ENCODE measurements at regions not wholly inside any gene's neighbourhood (a gene's known extent, or its start where the extent isn't known, plus 50 kb on each side); places are given as distances from the start of the nearest gene placed in this dataset.
"Not testable (repeated sequence)": the region's sequence is repeated elsewhere in the genome, so short reads cannot be mapped to it uniquely, and the experiment has no call there.

GRCh38 chr7:32816409-32816948, 75.1 kb downstream of the KBTBD2 start:
- DNase-seq = peak; percentile 1

GRCh38 chr7:32814779-32815178, 76.8 kb downstream of the KBTBD2 start:
- not testable (repeated sequence) for DNase-seq

DNA sequence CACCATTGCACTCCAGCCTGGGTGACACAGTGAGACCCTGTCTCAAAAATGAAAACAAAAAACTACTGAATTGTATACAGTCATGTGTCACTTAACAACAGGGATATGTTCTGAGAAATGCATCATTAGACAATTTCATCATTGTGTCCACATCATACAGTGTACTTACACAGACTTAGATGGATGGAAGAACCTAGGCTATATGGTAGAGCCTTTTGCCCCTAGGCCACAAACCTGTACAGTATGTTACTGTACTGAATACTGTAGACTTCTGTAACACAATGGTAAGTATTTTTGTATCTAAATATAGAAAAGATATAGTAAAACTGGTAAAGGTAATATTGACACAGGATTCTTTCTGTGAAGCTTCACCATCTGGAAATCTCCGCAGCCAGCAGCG, 81.7 kb downstream of the KBTBD2 start:
- no peak for DNase-seq

DNA sequence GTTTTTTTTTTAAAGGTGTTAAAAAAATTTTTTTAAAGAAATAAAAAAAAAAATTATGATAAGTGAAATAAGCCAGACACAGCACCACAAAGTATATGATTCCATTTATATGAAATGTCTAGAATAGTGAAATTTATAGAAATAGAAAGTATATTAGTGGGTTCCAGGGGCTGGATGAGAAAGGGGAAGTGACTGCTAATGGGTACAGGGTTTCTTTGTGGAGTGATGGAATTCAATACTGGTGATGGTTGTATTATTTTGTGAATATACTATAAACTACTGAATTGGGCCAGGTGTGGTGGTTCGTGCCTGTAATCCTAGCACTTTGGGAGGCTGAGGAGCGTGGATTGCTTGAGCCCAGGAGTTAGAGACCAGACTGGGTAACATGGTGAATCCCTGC, 82.2 kb downstream of the KBTBD2 start:
- DNase-seq = no peak

GRCh38 chr7:32803406-32804141, 88.0 kb downstream of the KBTBD2 start:
- no peak for DNase-seq

DNA sequence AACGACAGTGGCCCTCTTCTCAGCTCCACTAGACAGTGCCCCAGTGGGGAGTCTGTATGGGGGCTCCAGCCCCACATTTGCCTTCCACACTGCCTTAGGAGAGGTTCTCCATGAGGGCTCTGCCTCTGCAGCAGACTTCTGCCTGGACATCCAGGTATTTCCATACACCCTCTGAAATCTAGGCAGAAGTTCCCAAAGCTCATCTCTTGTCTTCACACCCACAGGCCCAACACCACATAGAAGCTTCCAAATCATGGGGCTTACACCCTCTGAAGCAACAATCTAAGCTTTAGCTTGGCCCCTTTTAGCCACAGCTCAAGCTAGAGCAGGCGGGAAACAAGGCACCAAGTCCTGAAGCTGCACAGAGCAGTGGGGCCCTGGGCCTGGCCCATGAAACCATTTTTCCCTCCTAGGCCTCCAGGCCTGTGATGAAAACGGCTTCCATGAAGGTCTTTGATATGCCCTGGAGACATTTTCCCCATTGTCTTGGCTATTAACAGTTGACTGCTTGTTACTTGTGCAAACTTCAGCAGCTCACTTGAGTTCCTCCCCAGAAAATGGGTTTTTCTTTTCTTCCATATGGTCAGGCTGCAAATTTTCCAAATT, 89.2 kb downstream of the KBTBD2 start:
- no peak for DNase-seq

GRCh38 chr7:32793053-32793452, 98.5 kb downstream of the KBTBD2 start:
- DNase-seq = not testable (repeated sequence)

DNA sequence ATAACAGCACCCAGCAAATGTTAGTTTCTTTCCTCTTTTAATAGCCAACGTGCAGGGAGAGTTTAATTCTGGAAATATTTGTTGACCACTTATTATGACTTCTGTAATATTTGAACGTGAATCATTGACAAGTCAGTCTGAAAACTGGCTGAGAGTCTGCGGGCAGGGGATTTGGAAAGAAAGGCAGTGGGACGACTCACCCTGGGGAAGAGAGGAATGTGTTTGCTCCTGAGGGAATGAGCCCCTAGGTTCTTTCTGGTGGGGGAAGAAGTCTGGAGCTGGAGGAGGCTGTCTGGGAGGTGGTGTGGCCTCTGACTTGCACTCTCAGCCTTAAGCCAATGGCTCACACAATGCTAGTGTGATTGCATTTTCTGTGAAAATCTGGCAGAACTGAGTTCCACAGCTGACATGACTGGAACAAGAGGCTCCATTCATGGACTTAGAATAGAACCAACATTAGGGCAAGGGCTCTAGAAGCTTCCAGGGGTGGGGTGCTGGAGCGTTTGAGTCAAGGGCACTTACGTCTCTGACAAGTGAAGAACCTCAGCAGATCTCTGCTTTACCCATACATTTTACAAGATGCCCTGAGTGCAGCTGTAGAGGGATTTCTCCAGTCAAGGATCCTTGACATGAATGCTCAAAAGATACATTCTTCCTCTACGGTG, 100.7 kb downstream of the KBTBD2 start:
- not testable (repeated sequence) for DNase-seq

- DNase-seq = not testable (repeated sequence)
Observed at GRCh38 chr7:32789266-32789665, 102.3 kb downstream of the KBTBD2 start.

GRCh38 chr7:32788174-32788573, 103.4 kb downstream of the KBTBD2 start:
- not testable (repeated sequence) for DNase-seq

GRCh38 chr7:32785365-32785944, 106.1 kb downstream of the KBTBD2 start:
- DNase-seq = not testable (repeated sequence)

GRCh38 chr7:32779895-32780294, 111.7 kb downstream of the KBTBD2 start:
- not testable (repeated sequence) for DNase-seq

DNA sequence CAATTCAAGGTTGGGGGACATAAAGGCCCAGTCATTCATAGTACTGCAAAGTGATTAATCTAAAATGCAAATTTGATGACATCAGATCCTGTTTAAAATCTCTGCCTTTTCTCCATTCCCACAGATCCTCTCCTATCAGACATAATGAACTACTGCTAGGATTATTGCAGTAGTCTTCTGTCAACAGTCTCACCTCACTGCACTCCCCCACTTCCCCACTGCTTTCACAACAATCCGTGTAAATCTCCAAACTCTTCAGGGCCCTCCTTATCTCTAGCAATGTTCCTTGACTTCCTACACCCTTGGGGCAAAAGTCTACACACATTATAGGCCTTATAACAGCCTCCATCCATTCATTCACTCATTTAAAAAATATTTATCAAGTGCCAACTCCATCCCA, 112.4 kb downstream of the KBTBD2 start:
- DNase-seq = no peak

DNA sequence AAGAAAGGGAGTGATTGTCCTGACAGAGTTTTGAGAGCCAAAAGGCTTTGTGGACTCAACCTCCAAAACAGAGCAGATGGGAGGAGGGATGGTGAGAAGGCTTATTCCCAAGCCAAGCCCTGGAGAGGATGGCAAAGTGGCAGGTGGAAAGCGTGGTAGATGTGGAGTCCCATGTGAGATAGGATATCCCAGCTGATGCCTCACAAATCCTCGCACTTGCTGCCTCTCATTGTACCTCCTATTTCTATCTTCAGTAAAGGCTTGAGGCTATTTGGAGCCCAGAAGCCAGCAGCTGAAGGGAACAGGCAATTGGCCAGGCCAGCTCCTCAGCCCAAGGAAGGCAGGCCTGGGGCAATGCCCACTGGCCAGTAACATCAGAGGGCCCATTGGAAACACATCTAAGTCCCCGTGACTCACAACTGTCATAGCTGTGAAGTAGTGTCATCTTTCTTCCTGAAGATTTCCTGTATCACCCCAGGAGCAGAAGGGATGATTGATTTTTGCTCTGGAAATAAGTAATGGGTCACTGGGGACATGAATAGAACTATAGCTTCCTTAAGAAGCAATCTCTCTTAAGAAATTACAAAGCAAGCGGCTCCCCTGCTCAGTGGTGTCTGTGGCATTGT, 114.4 kb downstream of the KBTBD2 start:
- not testable (repeated sequence) for DNase-seq

DNA sequence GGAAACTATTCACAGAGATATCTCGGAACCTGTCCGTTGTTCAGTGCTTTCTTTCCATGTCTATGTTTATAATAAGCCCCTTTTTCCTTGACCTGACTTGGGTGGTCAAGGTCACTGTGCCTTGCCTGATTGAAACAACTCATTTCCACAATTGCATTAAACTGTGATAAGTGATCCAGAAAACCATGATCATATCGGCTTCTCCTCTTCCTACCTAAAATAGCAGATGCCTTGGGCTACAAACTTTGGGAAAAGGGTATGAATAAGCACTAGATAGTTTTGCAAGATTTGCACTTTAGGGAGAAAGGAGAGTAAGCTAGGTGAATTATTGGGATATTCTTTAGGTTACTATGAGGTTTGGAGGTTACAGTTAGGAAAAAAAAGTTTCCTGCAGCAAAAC, 115.2 kb downstream of the KBTBD2 start:
- not testable (repeated sequence) for DNase-seq

GRCh38 chr7:32775809-32776208, 115.8 kb downstream of the KBTBD2 start:
- DNase-seq = not testable (repeated sequence)

DNA sequence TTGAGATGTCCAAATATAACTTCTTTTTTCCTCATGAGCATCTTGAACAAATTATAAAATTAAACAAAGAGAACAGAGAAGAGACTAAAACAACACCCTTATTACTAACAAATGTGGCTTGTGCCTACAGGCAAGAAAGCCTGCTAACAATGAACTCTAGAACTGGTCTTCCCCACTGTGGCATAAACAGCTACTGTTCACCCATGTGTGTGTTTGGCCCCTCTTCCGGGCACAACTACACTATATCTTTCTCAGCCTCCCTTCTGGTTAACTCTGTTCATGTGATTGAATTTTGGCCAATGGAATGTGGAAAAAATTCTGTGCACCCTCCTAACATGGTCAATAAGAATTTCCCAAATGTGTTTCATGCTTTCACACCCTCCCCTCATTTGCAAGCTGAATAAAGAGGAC, 117.0 kb downstream of the KBTBD2 start:
- no peak for DNase-seq

DNA sequence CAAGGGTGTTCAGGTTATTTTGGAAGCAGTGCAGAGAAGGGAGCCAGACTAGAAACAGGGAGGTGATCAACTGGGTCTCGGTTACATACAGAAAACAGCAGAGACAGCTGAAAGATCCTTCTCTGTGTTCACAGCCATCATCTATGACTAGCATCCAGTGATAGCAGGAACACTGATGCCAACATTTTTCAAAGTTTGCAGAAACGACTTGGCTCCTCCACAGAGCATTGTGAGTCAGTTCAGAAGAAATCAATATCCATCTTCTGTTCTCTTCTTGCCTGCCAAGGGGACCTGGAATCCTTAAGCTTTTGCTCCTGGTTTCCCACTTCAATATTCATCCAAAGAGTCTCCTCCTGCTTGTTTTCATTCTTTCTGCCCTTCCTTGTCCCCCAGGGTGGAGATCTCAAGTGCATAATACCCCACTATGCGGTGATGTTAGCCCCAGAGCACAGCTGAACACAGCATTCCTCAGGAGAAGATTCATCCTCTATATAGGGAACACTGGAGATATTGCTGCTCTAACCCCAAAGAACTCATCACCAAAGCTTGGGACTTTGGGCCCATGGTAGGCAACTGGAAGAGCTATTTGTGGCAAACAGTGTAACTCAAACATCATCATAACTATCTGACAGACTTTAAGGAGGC, 122.6 kb downstream of the KBTBD2 start:
- not testable (repeated sequence) for DNase-seq

GRCh38 chr7:32768338-32768737, 123.2 kb downstream of the KBTBD2 start:
- DNase-seq = not testable (repeated sequence)

- DNase-seq = peak; percentile 6
Observed at GRCh38 chr7:32765649-32766251, 125.8 kb downstream of the KBTBD2 start.

- no peak for DNase-seq
Observed at GRCh38 chr7:32765185-32765584, 126.4 kb downstream of the KBTBD2 start.

- no peak for DNase-seq
Observed at GRCh38 chr7:32762925-32763293, 128.7 kb downstream of the KBTBD2 start.

Data from NCI-H1436 (cell line).